ENCODE measurements at regions not wholly inside any gene's neighbourhood (a gene's known extent, or its start where the extent isn't known, plus 50 kb on each side); places are given as distances from the start of the nearest gene placed in this dataset.

- H2BK120ac ChIP-seq (ENCODE audit: low read depth, low read length, poor library complexity, severe bottlenecking), result no peak overlapping the region
- TF ChIP-seq, protein P1, sequence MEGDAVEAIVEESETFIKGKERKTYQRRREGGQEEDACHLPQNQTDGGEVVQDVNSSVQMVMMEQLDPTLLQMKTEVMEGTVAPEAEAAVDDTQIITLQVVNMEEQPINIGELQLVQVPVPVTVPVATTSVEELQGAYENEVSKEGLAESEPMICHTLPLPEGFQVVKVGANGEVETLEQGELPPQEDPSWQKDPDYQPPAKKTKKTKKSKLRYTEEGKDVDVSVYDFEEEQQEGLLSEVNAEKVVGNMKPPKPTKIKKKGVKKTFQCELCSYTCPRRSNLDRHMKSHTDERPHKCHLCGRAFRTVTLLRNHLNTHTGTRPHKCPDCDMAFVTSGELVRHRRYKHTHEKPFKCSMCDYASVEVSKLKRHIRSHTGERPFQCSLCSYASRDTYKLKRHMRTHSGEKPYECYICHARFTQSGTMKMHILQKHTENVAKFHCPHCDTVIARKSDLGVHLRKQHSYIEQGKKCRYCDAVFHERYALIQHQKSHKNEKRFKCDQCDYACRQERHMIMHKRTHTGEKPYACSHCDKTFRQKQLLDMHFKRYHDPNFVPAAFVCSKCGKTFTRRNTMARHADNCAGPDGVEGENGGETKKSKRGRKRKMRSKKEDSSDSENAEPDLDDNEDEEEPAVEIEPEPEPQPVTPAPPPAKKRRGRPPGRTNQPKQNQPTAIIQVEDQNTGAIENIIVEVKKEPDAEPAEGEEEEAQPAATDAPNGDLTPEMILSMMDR (conservative IDR thresholded peaks at IDR 0.05), result no peak
- no peak overlapping the region for H3K14ac ChIP-seq (ENCODE audit: insufficient read depth, low read length)
- no peaks in the 10 kb centered on the region; the same call in 1 of the 2 replicates for H3K27me3 Mint-ChIP-seq (ENCODE audit: low read depth)
- no peak overlapping the region for H3K4ac ChIP-seq (ENCODE audit: low read depth, low read length)
- peaks cover 0 to 2% of the 10 kb centered on the region in 2 experiments; a peak in 3 of 5 replicates for H3K9me3 Mint-ChIP-seq
- H4K91ac ChIP-seq (ENCODE audit: insufficient read length, low read depth, low read length), result no peak overlapping the region
- H3K4me2 ChIP-seq (ENCODE audit: insufficient read depth, insufficient read length, low read length), result no peak overlapping the region
- H2BK5ac ChIP-seq (ENCODE audit: insufficient read length, low read length), result no peak overlapping the region
- H3K36me3 Mint-ChIP-seq (ENCODE audit: insufficient read depth in 1 of 3, low read depth in 3 of 3), result peaks cover 2 to 21% (median 6%) of the 10 kb centered on the region in 3 experiments; a peak in 5 of 7 replicates
- no peak overlapping the region for H2BK15ac ChIP-seq (ENCODE audit: low read depth, low read length)
- H3K23me2 ChIP-seq (ENCODE audit: insufficient read length, low read depth, low read length, poor library complexity, severe bottlenecking), result no peaks in the 10 kb centered on the region
- peaks cover 58 to 67% of the 10 kb centered on the region in 2 experiments for H3K4me1 Mint-ChIP-seq
- H3K27ac ChIP-seq (ENCODE audit: insufficient read length, low read depth, low read length), result no peak overlapping the region
- H4K5ac ChIP-seq (ENCODE audit: insufficient read length, low read depth, low read length), result no peak overlapping the region
- H3K27me3 ChIP-seq (ENCODE audit: insufficient read depth, low read length), result no peaks in the 10 kb centered on the region
- H2AK5ac ChIP-seq (ENCODE audit: insufficient read length, low read length), result no peak overlapping the region
- H4K8ac ChIP-seq (replicated peaks; ENCODE audit: insufficient read length, low read depth, low read length), result no peak overlapping the region
- DNase-seq, result no peak
- H2BK20ac ChIP-seq (ENCODE audit: low read depth, low read length, poor library complexity, severe bottlenecking), result no peak overlapping the region
- no peak overlapping the region for H2AFZ ChIP-seq (ENCODE audit: low read length)
- H3K27ac Mint-ChIP-seq, result peak overlapping the region; percentile 59 to 87 (median 85)
- H3K4me1 ChIP-seq (ENCODE audit: insufficient read depth, low read length), result peaks cover 9% of the 10 kb centered on the region; the same call in 1 of the 2 replicates
- no peak overlapping the region for H3K23ac ChIP-seq (ENCODE audit: insufficient read length, low read depth, low read length)
- no peaks in the 10 kb centered on the region for H3K9me3 ChIP-seq (ENCODE audit: control insufficient read depth, low read depth, low read length)
- H3K56ac ChIP-seq (ENCODE audit: insufficient read length, low read depth, low read length), result no peak overlapping the region
- no peak overlapping the region for H3T11ph ChIP-seq (ENCODE audit: low read length)
- no peaks in the 10 kb centered on the region for H3K79me2 ChIP-seq (ENCODE audit: insufficient read depth, low read length)
- H3K79me1 ChIP-seq (ENCODE audit: insufficient read depth, low read depth, low read length, poor library complexity, severe bottlenecking), result no peaks in the 10 kb centered on the region
- no peak overlapping the region for H3K18ac ChIP-seq (ENCODE audit: insufficient read length, low read depth, low read length)
- H2BK12ac ChIP-seq (ENCODE audit: insufficient read length, low read depth, low read length), result no peak overlapping the region
- no CpG with 5 or more reads among the region's 2 CpGs for WGBS (ENCODE audit: extremely low coverage, insufficient read length, low lambda C conversion rate)
- H4K20me1 ChIP-seq (ENCODE audit: control insufficient read depth, insufficient read depth, insufficient read length), result no peaks in the 10 kb centered on the region
- H3K4me3 Mint-ChIP-seq, result no peak overlapping the region
- no peak overlapping the region for H3K9ac ChIP-seq (ENCODE audit: extremely low read depth, insufficient read length, low read length)
Measured at GRCh38 chr2:138275292-138275690, 226.3 kb upstream of the SPOPL start.

Measured in H9 (cell line).